Skeletal muscle tissue (tissue), 3 donors: ENCODE measurements at regions not wholly inside any gene's neighbourhood (a gene's known extent, or its start where the extent isn't known, plus 50 kb on each side); places are given as distances from the start of the nearest gene placed in this dataset.

Experiments
- H3K27ac ChIP-seq: one replicate; pipeline ENCODE4 v1.7.0; 2013; ENCODE audit warnings: mild to moderate bottlenecking, low read depth, low read length, inconsistent platforms
- H3K27me3 ChIP-seq, 3 donors: one replicate each; pipeline ENCODE4 v1.7.0; 2013; ENCODE audit warnings: low read length in 3 of 3; ENCODE audit not compliant: control insufficient read depth in 3 of 3, insufficient read depth in 3 of 3
- H3K36me3 ChIP-seq, 3 donors: one replicate each; pipeline ENCODE4 v1.7.0; 2013; ENCODE audit warnings: low read length in 3 of 3; ENCODE audit not compliant: control insufficient read depth in 3 of 3, insufficient read depth in 3 of 3
- H3K4me1 ChIP-seq, 3 donors: one replicate each; pipeline ENCODE4 v1.7.0; 2013; ENCODE audit warnings: low read length in 3 of 3, mild to moderate bottlenecking in 3 of 3; ENCODE audit not compliant: control insufficient read depth in 3 of 3, insufficient read depth in 3 of 3
- H3K4me3 ChIP-seq, 3 donors: one replicate each; pipeline ENCODE4 v1.7.0; 2013; ENCODE audit warnings: low read length in 3 of 3
- H3K9ac ChIP-seq, 3 donors: one replicate each; pipeline ENCODE4 v1.7.0; 2013; ENCODE audit warnings: low read length in 3 of 3, mild to moderate bottlenecking in 3 of 3, moderate library complexity in 2 of 3, low read depth in 1 of 3
- H3K9me3 ChIP-seq, 3 donors: one replicate each; pipeline ENCODE4 v1.7.0; 2013; ENCODE audit warnings: low read length in 3 of 3; ENCODE audit not compliant: control insufficient read depth in 3 of 3
- donor health status: Osteomylitis.

DNA sequence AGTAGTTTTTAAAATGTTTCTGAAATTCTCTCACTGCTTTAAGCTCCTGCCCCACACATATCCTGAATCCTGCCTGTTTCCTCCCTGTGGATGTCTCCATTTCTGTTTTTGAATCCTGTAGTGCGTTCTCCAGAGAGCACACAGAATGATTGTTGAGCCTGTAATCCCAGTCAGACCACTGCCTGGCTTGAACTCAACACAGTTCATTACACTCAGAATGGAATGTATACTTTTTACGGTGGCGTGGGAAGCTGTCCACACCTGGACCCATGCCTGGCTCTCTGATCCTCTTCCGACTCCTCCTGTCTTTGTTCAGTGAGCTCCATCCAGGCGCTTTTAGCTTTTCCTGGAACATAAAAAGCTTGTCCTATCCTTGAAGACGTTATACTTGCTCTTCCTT is 1217.0 kb upstream of the PRKX start:
- no peak overlapping the region for H3K9ac ChIP-seq
- no peaks in the 10 kb centered on the region for H3K27me3 ChIP-seq
- no peaks in the 10 kb centered on the region for H3K4me1 ChIP-seq
- no peak overlapping the region for H3K4me3 ChIP-seq
- H3K36me3 ChIP-seq: no peaks in the 10 kb centered on the region
- H3K9me3 ChIP-seq: no peaks in the 10 kb centered on the region
- no peak overlapping the region for H3K27ac ChIP-seq

DNA sequence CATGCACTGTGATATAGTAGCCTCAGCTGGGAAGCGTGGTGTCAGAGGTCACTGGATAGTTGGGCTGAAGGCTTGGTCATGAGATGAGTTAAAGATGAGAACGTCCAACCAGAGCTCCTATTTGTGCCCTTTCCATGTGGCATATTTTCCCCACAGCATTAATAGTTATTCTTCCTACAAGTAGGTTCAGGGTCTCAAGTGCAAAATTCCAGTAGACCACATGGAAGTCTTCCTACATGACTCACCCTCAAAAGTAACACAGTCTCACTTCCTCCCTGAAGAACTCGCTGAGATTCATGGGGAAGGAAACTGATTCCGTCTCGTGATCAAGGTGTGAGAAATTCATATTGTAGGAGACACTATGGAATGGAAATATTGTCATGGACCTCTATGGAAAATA is 1212.5 kb upstream of the PRKX start:
- no peak overlapping the region for H3K27ac ChIP-seq

DNA sequence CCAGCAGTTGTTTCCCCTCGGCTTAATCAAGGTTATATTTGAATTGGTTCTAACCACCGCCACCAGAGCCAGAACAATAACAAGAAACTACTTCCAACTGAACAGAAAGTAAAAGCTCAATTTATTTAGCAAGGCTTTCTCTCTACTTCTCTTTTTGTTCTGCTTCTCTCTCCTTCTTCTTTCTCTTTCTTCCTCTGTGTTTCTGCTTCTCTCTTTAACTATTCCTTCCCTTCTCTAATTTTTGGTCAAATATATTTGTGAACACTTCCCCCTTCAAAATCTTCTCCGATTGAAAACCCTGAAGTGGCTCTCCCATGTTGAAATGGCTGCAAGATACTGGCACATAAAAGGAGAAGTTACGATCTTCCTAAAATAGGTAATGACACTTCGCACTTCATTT is 1195.9 kb upstream of the PRKX start:
- Histone ChIP-seq H3K36me3 (no peaks in the 10 kb centered on the region), H3K9ac (no peak overlapping the region), H3K4me1 (no peaks in the 10 kb centered on the region), H3K27ac (no peak overlapping the region), H3K27me3 (no peaks in the 10 kb centered on the region), H3K9me3 (no peaks in the 10 kb centered on the region), H3K4me3 (no peak overlapping the region)

More for the DNA sequence above, 1212.5 kb upstream of the PRKX start:
- no peaks in the 10 kb centered on the region for H3K27me3 ChIP-seq
- no peak overlapping the region for H3K4me3 ChIP-seq
- no peaks in the 10 kb centered on the region for H3K36me3 ChIP-seq
- no peaks in the 10 kb centered on the region for H3K4me1 ChIP-seq
- H3K9ac ChIP-seq: no peak overlapping the region
- no peaks in the 10 kb centered on the region for H3K9me3 ChIP-seq

DNA sequence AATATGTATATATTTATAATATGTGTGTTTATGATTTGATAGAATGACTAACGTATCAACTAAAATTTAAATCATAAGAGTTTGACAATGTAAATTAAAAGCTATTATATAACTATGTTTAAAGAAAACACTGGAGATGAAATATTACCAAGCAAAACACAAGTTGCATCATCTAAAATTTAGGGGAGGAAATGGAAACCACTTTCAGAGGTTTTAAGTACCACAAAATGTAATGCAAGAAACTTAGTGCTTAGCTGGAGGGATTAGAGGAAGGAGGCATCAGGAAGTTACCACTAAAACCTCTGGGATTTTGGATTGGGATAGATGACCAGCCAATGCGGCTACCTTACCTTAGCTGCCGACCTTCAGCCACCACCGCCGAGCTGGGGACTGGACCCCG is 1192.1 kb upstream of the PRKX start:
- H3K9me3 ChIP-seq: no peaks in the 10 kb centered on the region
- H3K4me1 ChIP-seq: no peaks in the 10 kb centered on the region
- no peaks in the 10 kb centered on the region for H3K27me3 ChIP-seq
- no peak overlapping the region for H3K4me3 ChIP-seq
- no peak overlapping the region for H3K27ac ChIP-seq
- H3K36me3 ChIP-seq: no peaks in the 10 kb centered on the region
- H3K9ac ChIP-seq: no peak overlapping the region

DNA sequence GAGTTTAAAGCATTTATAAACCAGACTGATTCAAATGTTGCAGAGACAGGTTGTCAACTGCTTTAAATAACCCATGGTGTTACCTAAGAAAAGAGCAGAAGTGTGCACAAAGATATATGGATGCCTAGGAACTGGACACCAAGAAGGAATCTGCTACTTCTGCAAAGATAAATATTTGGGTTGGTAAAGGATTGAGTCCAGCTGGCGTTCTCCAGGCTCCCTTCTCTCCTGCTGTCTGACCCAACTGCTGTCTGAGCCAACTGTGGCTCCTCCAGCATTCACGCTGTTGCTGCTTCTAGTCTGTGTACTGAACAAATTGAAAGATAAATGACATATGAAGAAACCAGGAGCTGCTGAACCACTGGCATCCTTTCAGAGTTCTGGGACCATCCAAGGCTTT is 1167.8 kb upstream of the PRKX start:
- H3K4me1 ChIP-seq: no peaks in the 10 kb centered on the region
- no peak overlapping the region for H3K4me3 ChIP-seq
- H3K27ac ChIP-seq: no peak overlapping the region
- no peaks in the 10 kb centered on the region for H3K27me3 ChIP-seq
- H3K36me3 ChIP-seq: no peaks in the 10 kb centered on the region
- H3K9ac ChIP-seq: no peak overlapping the region
- H3K9me3 ChIP-seq: no peaks in the 10 kb centered on the region

DNA sequence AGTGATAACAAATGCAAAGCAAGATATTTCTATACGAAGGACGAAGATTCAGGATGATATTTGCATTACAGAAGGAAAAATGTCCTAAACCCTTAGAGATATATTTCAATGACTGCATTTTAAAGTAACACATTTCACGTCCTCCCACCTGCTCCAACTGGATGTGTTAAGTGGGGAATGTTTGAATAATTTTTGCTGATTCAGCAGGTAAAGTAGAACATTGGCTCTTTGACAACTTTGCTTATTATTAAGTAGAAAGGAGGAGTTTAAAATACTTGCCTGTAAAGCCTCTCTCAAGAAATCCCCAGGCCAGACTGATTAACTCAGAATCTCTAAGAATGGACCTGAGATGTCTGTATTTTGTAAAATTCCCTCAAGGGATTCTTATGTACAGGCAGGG is 1165.2 kb upstream of the PRKX start:
- H3K27me3 ChIP-seq: no peaks in the 10 kb centered on the region
- no peaks in the 10 kb centered on the region for H3K36me3 ChIP-seq
- H3K27ac ChIP-seq: no peak overlapping the region

DNA sequence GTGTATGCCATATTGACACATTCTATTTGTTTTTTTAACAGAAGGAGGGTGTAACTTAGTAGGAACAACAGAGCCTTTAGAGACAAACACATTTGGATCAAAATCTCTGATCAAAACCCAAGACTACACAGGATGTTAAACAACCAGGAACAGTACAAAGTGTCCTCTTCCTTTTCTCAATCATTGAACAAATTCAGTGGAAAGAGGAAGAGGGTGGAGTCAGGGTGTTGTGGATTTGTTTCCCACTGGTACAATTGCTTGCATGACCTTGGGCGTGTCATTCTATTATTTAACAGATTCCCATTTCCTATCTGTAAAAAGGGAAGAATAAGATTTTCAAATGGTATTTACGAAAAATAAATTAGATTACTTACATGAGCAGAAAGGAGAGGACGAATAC is 1162.8 kb upstream of the PRKX start:
- Histone ChIP-seq H3K36me3 (no peaks in the 10 kb centered on the region), H3K27me3 (no peaks in the 10 kb centered on the region), H3K9me3 (no peaks in the 10 kb centered on the region), H3K9ac (no peak overlapping the region), H3K4me1 (no peaks in the 10 kb centered on the region), H3K27ac (no peak overlapping the region), H3K4me3 (no peak overlapping the region)

More for the DNA sequence above, 1165.2 kb upstream of the PRKX start:
- H3K4me3 ChIP-seq: no peak overlapping the region
- no peaks in the 10 kb centered on the region for H3K4me1 ChIP-seq
- H3K9ac ChIP-seq: no peak overlapping the region
- H3K9me3 ChIP-seq: no peaks in the 10 kb centered on the region

DNA sequence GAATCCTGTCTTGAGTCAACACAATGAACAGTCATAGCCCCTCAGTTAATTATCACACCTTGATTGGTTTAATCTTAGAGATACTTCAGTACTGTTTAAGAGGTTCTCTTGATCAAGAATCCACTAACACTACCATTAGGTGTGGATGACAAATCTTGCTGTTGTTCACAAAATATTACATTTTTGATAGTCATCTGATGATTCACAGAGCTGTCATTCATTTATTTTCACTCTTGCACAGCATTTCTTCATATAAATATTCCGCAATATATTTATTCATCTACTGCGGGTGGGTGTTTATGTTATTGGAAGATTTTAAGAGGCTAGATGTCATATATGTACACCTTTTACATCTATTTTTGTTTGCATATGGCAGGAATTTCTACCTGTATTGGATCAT is 1138.1 kb upstream of the PRKX start:
- no peaks in the 10 kb centered on the region for H3K27me3 ChIP-seq
- H3K27ac ChIP-seq: no peak overlapping the region
- no peak overlapping the region for H3K9ac ChIP-seq
- no peaks in the 10 kb centered on the region for H3K36me3 ChIP-seq
- H3K4me3 ChIP-seq: no peak overlapping the region
- H3K4me1 ChIP-seq: no peaks in the 10 kb centered on the region
- no peaks in the 10 kb centered on the region for H3K9me3 ChIP-seq

DNA sequence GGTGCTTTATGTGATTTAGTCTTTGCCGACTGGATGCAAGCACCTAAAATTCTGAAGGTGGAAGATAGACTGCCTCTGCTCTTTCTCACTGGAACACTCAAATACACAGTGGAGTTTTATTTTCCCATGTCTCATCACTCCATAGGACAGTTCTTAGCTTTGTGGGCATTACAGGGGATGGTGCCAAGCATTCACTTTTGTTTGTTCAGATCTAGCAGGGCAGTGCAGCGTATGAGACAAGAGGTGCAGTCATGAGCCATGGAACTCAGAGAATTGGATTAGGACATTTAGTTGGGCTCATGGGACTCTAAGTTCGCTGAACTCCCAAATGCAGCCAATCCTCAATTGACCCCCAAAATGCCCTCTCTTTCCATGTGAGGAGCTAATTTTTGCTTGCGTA is 1136.9 kb upstream of the PRKX start:
- H3K27me3 ChIP-seq: no peaks in the 10 kb centered on the region
- no peak overlapping the region for H3K27ac ChIP-seq
- H3K36me3 ChIP-seq: no peaks in the 10 kb centered on the region
- no peak overlapping the region for H3K9ac ChIP-seq
- no peak overlapping the region for H3K4me3 ChIP-seq
- no peaks in the 10 kb centered on the region for H3K9me3 ChIP-seq
- no peaks in the 10 kb centered on the region for H3K4me1 ChIP-seq

DNA sequence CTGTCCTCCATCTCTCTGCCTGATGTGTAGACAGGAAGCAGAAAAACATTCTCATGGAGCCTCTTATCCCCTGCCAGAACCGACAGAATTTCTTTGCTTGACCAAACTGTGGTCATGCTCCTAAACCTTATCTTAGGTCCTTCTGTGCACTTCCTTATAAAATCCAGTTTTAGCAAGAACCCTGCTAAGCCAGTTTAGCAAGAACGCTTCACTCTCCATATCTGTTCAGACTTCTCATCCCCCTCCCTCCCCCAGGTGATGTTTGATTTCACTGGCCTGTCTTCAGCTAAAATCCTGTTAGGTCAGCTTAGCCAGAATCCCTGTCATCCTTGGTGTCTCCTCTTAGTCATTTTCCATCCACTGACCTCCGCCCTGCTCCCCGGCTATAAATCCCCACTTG is 1130.9 kb upstream of the PRKX start:
- Histone ChIP-seq H3K9ac (no peak overlapping the region), H3K27ac (no peak overlapping the region), H3K4me1 (no peaks in the 10 kb centered on the region), H3K4me3 (no peak overlapping the region), H3K9me3 (no peaks in the 10 kb centered on the region), H3K27me3 (no peaks in the 10 kb centered on the region), H3K36me3 (no peaks in the 10 kb centered on the region)

DNA sequence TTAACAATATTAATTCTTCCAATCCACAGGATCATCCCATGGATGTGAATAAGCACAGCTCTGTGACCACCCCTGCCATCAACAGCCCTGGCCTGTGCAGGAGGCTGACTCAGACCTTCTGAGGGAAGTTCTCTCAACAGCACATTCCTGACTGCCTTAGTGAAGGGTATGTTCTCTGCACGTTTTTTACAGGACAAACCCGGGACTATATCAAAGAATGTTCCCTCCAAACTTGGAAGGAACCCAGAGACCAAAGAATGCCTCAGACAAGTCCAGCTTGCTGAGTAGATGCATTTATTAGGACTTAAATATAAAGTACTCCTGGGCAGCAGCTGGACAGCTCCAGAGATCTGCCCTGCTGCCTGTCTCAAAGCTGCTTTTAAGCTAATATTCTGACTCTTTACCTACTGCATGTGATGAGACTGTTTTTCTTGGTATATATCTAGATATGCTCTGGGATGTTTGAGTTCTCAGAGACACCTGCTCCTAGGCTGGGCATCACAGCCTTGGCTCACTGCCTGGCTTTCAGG is 1127.8 kb upstream of the PRKX start:
- H3K4me1 ChIP-seq: no peaks in the 10 kb centered on the region
- no peaks in the 10 kb centered on the region for H3K9me3 ChIP-seq
- no peak overlapping the region for H3K9ac ChIP-seq
- H3K27me3 ChIP-seq: no peaks in the 10 kb centered on the region
- no peak overlapping the region for H3K27ac ChIP-seq
- H3K36me3 ChIP-seq: no peaks in the 10 kb centered on the region
- H3K4me3 ChIP-seq: no peak overlapping the region
